Caco-2 (cell line): ENCODE measurements at regions not wholly inside any gene's neighbourhood (a gene's known extent, or its start where the extent isn't known, plus 50 kb on each side); places are given as distances from the start of the nearest gene placed in this dataset.

Source experiments
- BruUV-seq: library from RNA; stranded (reverse); fragments of 400-500 nt; replicated peaks from 2 replicates; lab custom pipeline; 2021; lab: Mats Ljungman, UMichigan
- CTCF ChIA-PET: fragments of 300-600 bp; sonication (Branson Sonifier 250); formaldehyde crosslinking; loops from one replicate; lab custom pipeline; 2022; ENCODE audit warnings: antibody characterized with exemption; lab: Charles Lee
- POLR2A ChIA-PET: fragments of 300-600 bp; sonication (Branson Sonifier 250); formaldehyde crosslinking; loops from one replicate; lab custom pipeline; 2022; ENCODE audit warnings: antibody characterized with exemption; lab: Charles Lee
- DNase-seq, 2 experiments: peaks; one replicate each; pipeline versions ENCODE4 v3.0.0 to v3.0.0-alpha.2; 2020 to 2022
- H3K27me3 ChIP-seq: replicated peaks from 2 replicates; pipeline ENCODE4 v1.6.0; 2011; ENCODE audit warnings: low read length; ENCODE audit not compliant: control insufficient read depth, insufficient read depth
- H3K36me3 ChIP-seq: 2 replicates; pipeline ENCODE4 v1.5.1; 2011; ENCODE audit warnings: low read length; ENCODE audit not compliant: control insufficient read depth, insufficient read depth
- H3K4me1 ChIP-seq: fragments of 250-450 bp; sonication (Bioruptor Pico); 2 replicates; pipeline ENCODE4 v1.5.1; 2020; ENCODE audit warnings: mild to moderate bottlenecking
- H3K4me3 ChIP-seq: 2 replicates; pipeline ENCODE4 v1.5.1; 2011; ENCODE audit warnings: low read depth, mild to moderate bottlenecking, control low read depth, low read length
- H3K9me3 ChIP-seq: fragments of 250-450 bp; sonication (Bioruptor Pico); 2 replicates; pipeline ENCODE4 v1.5.1; 2020; ENCODE audit warnings: mild to moderate bottlenecking, moderate library complexity
- H3K27ac Mint-ChIP-seq: one replicate; pipeline ENCODE4 v1.8.0; 2022; ENCODE audit warnings: mixed read lengths; ENCODE audit not compliant: unreplicated experiment
- H3K27me3 Mint-ChIP-seq: one replicate; pipeline ENCODE4 v1.8.0; 2022; ENCODE audit warnings: mixed read lengths; ENCODE audit not compliant: insufficient read depth, unreplicated experiment
- H3K36me3 Mint-ChIP-seq: one replicate; pipeline ENCODE4 v1.8.0; 2022; ENCODE audit warnings: mild to moderate bottlenecking, mixed read lengths; ENCODE audit not compliant: insufficient read depth, unreplicated experiment
- H3K4me1 Mint-ChIP-seq: one replicate; pipeline ENCODE4 v1.8.0; 2022; ENCODE audit warnings: low read depth, mixed read lengths; ENCODE audit not compliant: unreplicated experiment
- H3K4me3 Mint-ChIP-seq: one replicate; pipeline ENCODE4 v1.8.0; 2022; ENCODE audit warnings: mild to moderate bottlenecking, moderate library complexity, mixed read lengths; ENCODE audit not compliant: unreplicated experiment
- H3K9me3 Mint-ChIP-seq: one replicate; pipeline ENCODE4 v1.8.0; 2022; ENCODE audit warnings: mixed read lengths; ENCODE audit not compliant: unreplicated experiment
- CTCF ChIP-seq, 2 experiments: fragments of 200-600 bp in 1 of 2; IDR thresholded peaks; 1 replicate in 1 of 2; 2 replicates in 1 of 2; pipeline versions ENCODE4 v1.5.1 to v1.8.0; 2011 to 2022; ENCODE audit warnings: antibody characterized with exemption in 1 of 2, control low read depth in 1 of 2, inconsistent platforms in 1 of 2, low read depth in 1 of 2, low read length in 1 of 2, mild to moderate bottlenecking in 1 of 2, moderate library complexity in 1 of 2; ENCODE audit not compliant: insufficient read depth in 1 of 2, severe bottlenecking in 1 of 2, unreplicated experiment in 1 of 2
- intact Hi-C: fragments of 100-400 bp; cut with micrococcal nuclease; formaldehyde crosslinking; loops from one replicate; pipeline ENCODE4 v1.10.0; 2022; ENCODE audit not compliant: unreplicated experiment

- H3K27me3 ChIP-seq: no peaks in the 10 kb centered on the region
- no peak for TF ChIP-seq CTCF (IDR thresholded peaks at IDR 0.05; ENCODE audit: insufficient read depth in 1 of 2, low read depth in 1 of 2, low read length in 1 of 2, severe bottlenecking in 1 of 2, unreplicated experiment in 1 of 2)
Measured at GRCh38 chr12:4984344-4984743, 59.3 kb upstream of the KCNA5 start.

GRCh38 chr12:4984971-4985370 is 58.7 kb upstream of the KCNA5 start:
- Histone ChIP-seq H3K4me1 (no peaks in the 10 kb centered on the region), H3K36me3 (no peaks in the 10 kb centered on the region), H3K4me3 (no peak overlapping the region), H3K9me3 (no peaks in the 10 kb centered on the region), H3K27me3 (no peaks in the 10 kb centered on the region)
- H3K4me3 Mint-ChIP-seq: no peak overlapping the region
- no peaks in the 10 kb centered on the region for H3K36me3 Mint-ChIP-seq
- no peak for TF ChIP-seq CTCF (IDR thresholded peaks at IDR 0.05; ENCODE audit: insufficient read depth in 1 of 2, low read depth in 1 of 2, low read length in 1 of 2, severe bottlenecking in 1 of 2, unreplicated experiment in 1 of 2)
- intact Hi-C loops: no loop called here
- ChIA-PET CTCF (interaction anchor here (2.0 kb wide), 1 partner anchor 127 kb away, joined by 6 read pairs; no protein-coding TSS in a partner anchor), POLR2A (no interaction called here)
- DNase-seq: no peak
- H3K9me3 Mint-ChIP-seq: no peaks in the 10 kb centered on the region
- H3K27ac Mint-ChIP-seq: no peak overlapping the region
- no peaks in the 10 kb centered on the region for H3K4me1 Mint-ChIP-seq
- no TSS peak for BruUV-seq
- H3K27me3 Mint-ChIP-seq: peaks cover 24% of the 10 kb centered on the region

More at GRCh38 chr12:4984344-4984743, 59.3 kb upstream of the KCNA5 start:
- Mint-ChIP-seq H3K36me3 (no peaks in the 10 kb centered on the region), H3K9me3 (no peaks in the 10 kb centered on the region), H3K27ac (no peak overlapping the region), H3K27me3 (peaks cover 22% of the 10 kb centered on the region), H3K4me1 (no peaks in the 10 kb centered on the region), H3K4me3 (no peak overlapping the region)
- H3K4me1 ChIP-seq: no peaks in the 10 kb centered on the region
- no TSS peak for BruUV-seq
- CTCF ChIA-PET: interaction anchor here (2.0 kb wide), 1 partner anchor 126 kb away, joined by 6 read pairs; no protein-coding TSS in a partner anchor
- no peak overlapping the region for H3K4me3 ChIP-seq
- H3K36me3 ChIP-seq: no peaks in the 10 kb centered on the region
- intact Hi-C loops: no loop called here
- H3K9me3 ChIP-seq: no peaks in the 10 kb centered on the region
- DNase-seq: no peak
- POLR2A ChIA-PET: no interaction called here

- no peaks in the 10 kb centered on the region for H3K9me3 ChIP-seq
- CTCF ChIA-PET: no interaction called here
- no TSS peak for BruUV-seq
- H3K4me3 Mint-ChIP-seq: no peak overlapping the region
- H3K4me3 ChIP-seq: no peak overlapping the region
- no peaks in the 10 kb centered on the region for H3K36me3 Mint-ChIP-seq
- peaks cover 24% of the 10 kb centered on the region for H3K27me3 Mint-ChIP-seq
- H3K27ac Mint-ChIP-seq: no peak overlapping the region
- H3K4me1 ChIP-seq: no peaks in the 10 kb centered on the region
- no peaks in the 10 kb centered on the region for H3K36me3 ChIP-seq
- DNase-seq: no peak
- POLR2A ChIA-PET: no interaction called here
- H3K9me3 Mint-ChIP-seq: no peaks in the 10 kb centered on the region
- intact Hi-C loops: no loop called here
- no peaks in the 10 kb centered on the region for H3K4me1 Mint-ChIP-seq
- H3K27me3 ChIP-seq: no peaks in the 10 kb centered on the region
- no peak for TF ChIP-seq CTCF (IDR thresholded peaks at IDR 0.05; ENCODE audit: insufficient read depth in 1 of 2, low read depth in 1 of 2, low read length in 1 of 2, severe bottlenecking in 1 of 2, unreplicated experiment in 1 of 2)
Measured at GRCh38 chr12:4985820-4986219, 57.9 kb upstream of the KCNA5 start.
